SK-N-SH treated with all-trans-retinoic acid at 6 μM for 48 hours (cell line): ENCODE measurements at regions not wholly inside any gene's neighbourhood (a gene's known extent, or its start where the extent isn't known, plus 50 kb on each side); places are given as distances from the start of the nearest gene placed in this dataset.

ENCODE experiments used
- ATAC-seq: fragments of 200-7000 bp; cut with Tn5 transposase; 3 replicates; pipeline ENCODE4 v1.9.1; 2020; ENCODE audit warnings: mild to moderate bottlenecking, moderate library complexity
- ARNTL ChIP-seq: fragments of 450-650 bp; formaldehyde crosslinking; IDR thresholded peaks from 2 replicates; pipeline ENCODE4 v1.5.0; 2020; ENCODE audit warnings: low read depth, mild to moderate bottlenecking, moderate library complexity, borderline replicate concordance
- BACH2 ChIP-seq: fragments of 250-450 bp; sonication (Bioruptor Pico); IDR thresholded peaks from 2 replicates; pipeline ENCODE4 v1.9.0; 2021; ENCODE audit warnings: mild to moderate bottlenecking, borderline replicate concordance
- CSDC2 ChIP-seq: fragments of 250-450 bp; sonication (Bioruptor Pico); IDR thresholded peaks from 2 replicates; pipeline ENCODE4 v1.5.0; 2020; ENCODE audit warnings: mild to moderate bottlenecking, moderate library complexity
- CSRNP3 ChIP-seq: fragments of 250-450 bp; sonication (Bioruptor Pico); IDR thresholded peaks from 2 replicates; pipeline ENCODE4 v1.5.1; 2021; ENCODE audit warnings: mild to moderate bottlenecking, moderate library complexity
- ESRRG ChIP-seq: fragments of 250-450 bp; sonication (Bioruptor Pico); IDR thresholded peaks from 2 replicates; pipeline ENCODE4 v1.6.1; 2021; ENCODE audit warnings: mild to moderate bottlenecking
- GLIS3 ChIP-seq: fragments of 250-450 bp; sonication (Bioruptor Pico); IDR thresholded peaks from 2 replicates; pipeline ENCODE4 v1.5.0; 2020; ENCODE audit warnings: mild to moderate bottlenecking, moderate library complexity
- ISL1 ChIP-seq: fragments of 250-450 bp; sonication (Bioruptor Pico); IDR thresholded peaks from 2 replicates; pipeline ENCODE4 v2.1.2; 2022; ENCODE audit warnings: mild to moderate bottlenecking, moderate library complexity
- PATZ1 ChIP-seq: fragments of 250-450 bp; sonication (Bioruptor Pico); IDR thresholded peaks from 2 replicates; pipeline ENCODE4 v1.8.0; 2020; ENCODE audit warnings: mild to moderate bottlenecking, moderate library complexity, borderline replicate concordance
- POU6F1 ChIP-seq: fragments of 250-450 bp; sonication (Bioruptor Pico); IDR thresholded peaks from 2 replicates; pipeline ENCODE4 v1.8.0; 2021; ENCODE audit warnings: low read depth, mild to moderate bottlenecking, moderate library complexity, borderline replicate concordance
- PPARA ChIP-seq: fragments of 250-450 bp; sonication (Bioruptor Pico); IDR thresholded peaks from 2 replicates; pipeline ENCODE4 v1.5.0; 2020; ENCODE audit warnings: mild to moderate bottlenecking, borderline replicate concordance
- RARB ChIP-seq: fragments of 250-450 bp; sonication (Bioruptor Pico); IDR thresholded peaks from 2 replicates; pipeline ENCODE4 v1.8.0; 2021; ENCODE audit warnings: mild to moderate bottlenecking, moderate library complexity
- SNAI2 ChIP-seq: fragments of 250-450 bp; sonication (Bioruptor Pico); IDR thresholded peaks from 2 replicates; pipeline ENCODE4 v1.5.0; 2020; ENCODE audit warnings: mild to moderate bottlenecking, moderate library complexity
- TCF4 ChIP-seq: fragments of 250-450 bp; sonication (Bioruptor Pico); IDR thresholded peaks from 2 replicates; pipeline ENCODE4 v1.8.0; 2021; ENCODE audit warnings: mild to moderate bottlenecking, moderate library complexity, borderline replicate concordance
- TOX ChIP-seq: fragments of 250-450 bp; sonication (Bioruptor Pico); IDR thresholded peaks from 2 replicates; pipeline ENCODE4 v1.8.0; 2021; ENCODE audit warnings: mild to moderate bottlenecking, moderate library complexity, borderline replicate concordance
- TSHZ2 ChIP-seq: fragments of 250-450 bp; sonication (Bioruptor Pico); IDR thresholded peaks from 2 replicates; pipeline ENCODE4 v1.5.0; 2020; ENCODE audit warnings: mild to moderate bottlenecking, moderate library complexity
- ZC3H10 ChIP-seq: fragments of 250-450 bp; sonication (Bioruptor Pico); IDR thresholded peaks from 2 replicates; pipeline ENCODE4 v1.5.1; 2021; ENCODE audit warnings: mild to moderate bottlenecking, moderate library complexity
- ZFP3 ChIP-seq: fragments of 250-450 bp; sonication (Bioruptor Pico); IDR thresholded peaks from 2 replicates; pipeline ENCODE4 v1.5.0; 2020; ENCODE audit warnings: mild to moderate bottlenecking, moderate library complexity
- ZFP30 ChIP-seq: fragments of 450-650 bp; formaldehyde crosslinking; IDR thresholded peaks from 2 replicates; pipeline ENCODE4 v1.5.0; 2022; ENCODE audit warnings: mild to moderate bottlenecking, moderate library complexity
- ZNF565 ChIP-seq: fragments of 450-650 bp; formaldehyde crosslinking; conservative IDR thresholded peaks from 2 replicates; pipeline ENCODE4 v1.5.0; 2020; ENCODE audit warnings: low read depth, mild to moderate bottlenecking, moderate library complexity
- ZNF70 ChIP-seq: fragments of 450-650 bp; formaldehyde crosslinking; IDR thresholded peaks from 2 replicates; pipeline ENCODE4 v1.5.0; 2020; ENCODE audit warnings: mild to moderate bottlenecking, moderate library complexity
- ZNF8 ChIP-seq: fragments of 450-650 bp; formaldehyde crosslinking; IDR thresholded peaks from 2 replicates; pipeline ENCODE4 v1.5.0; 2020; ENCODE audit warnings: mild to moderate bottlenecking, moderate library complexity

- no peak for TF ChIP-seq RARB (CRISPR knock-in tag)
- TF ChIP-seq ZC3H10 (CRISPR knock-in tag) = no peak
- TF ChIP-seq TSHZ2 (CRISPR knock-in tag) = no peak
- TF ChIP-seq ZNF565 (CRISPR knock-in tag) = no peak
- ATAC-seq = no peak
Observed at GRCh38 chr11:109089144-109089543, 332.8 kb upstream of the C11orf87 start.

GRCh38 chr11:109093354-109093753 is 328.6 kb upstream of the C11orf87 start:
- no peak for ATAC-seq
- TF ChIP-seq ESRRG (CRISPR knock-in tag) (no peak), ZNF8 (CRISPR knock-in tag) (no peak), ZC3H10 (CRISPR knock-in tag) (no peak), ISL1 (CRISPR knock-in tag) (no peak), ARNTL (CRISPR knock-in tag) (no peak), CSRNP3 (CRISPR knock-in tag) (no peak), PATZ1 (CRISPR knock-in tag) (no peak), ZNF565 (CRISPR knock-in tag) (no peak), ZFP30 (CRISPR knock-in tag) (no peak), BACH2 (no peak), TCF4 (CRISPR knock-in tag) (no peak), POU6F1 (CRISPR knock-in tag) (no peak), SNAI2 (CRISPR knock-in tag) (no peak), TSHZ2 (CRISPR knock-in tag) (no peak), CSDC2 (CRISPR knock-in tag) (no peak), RARB (CRISPR knock-in tag) (no peak), ZFP3 (CRISPR knock-in tag) (no peak), ZNF70 (CRISPR knock-in tag) (no peak), GLIS3 (CRISPR knock-in tag) (no peak), TOX (CRISPR knock-in tag) (no peak)

- ATAC-seq = no peak
- TF ChIP-seq ZFP3 (CRISPR knock-in tag) (no peak), ISL1 (CRISPR knock-in tag) (no peak), PPARA (CRISPR knock-in tag) (no peak), RARB (CRISPR knock-in tag) (no peak)
Observed at GRCh38 chr11:109096266-109096665, 325.7 kb upstream of the C11orf87 start.
